ENCODE measurements at regions not wholly inside any gene's neighbourhood (a gene's known extent, or its start where the extent isn't known, plus 50 kb on each side); places are given as distances from the start of the nearest gene placed in this dataset.

- H3K4me3 ChIP-seq (ENCODE audit: low read length): no peak overlapping the region
- TF ChIP-seq CTCF (IDR thresholded peaks at IDR 0.05; ENCODE audit: insufficient read depth, low read depth, low read length, missing control alignments): no peak
- DNase-seq (ENCODE audit: low read depth): no peak
Measured at GRCh38 chr19:28966737-28967399, 246.1 kb downstream of the UQCRFS1 start.

GRCh38 chr19:28964500-28964899 lies 248.5 kb downstream of the UQCRFS1 start:
- TF ChIP-seq CTCF (IDR thresholded peaks at IDR 0.05; ENCODE audit: insufficient read depth, low read depth, low read length, missing control alignments): no peak
- DNase-seq (ENCODE audit: low read depth): no peak
- H3K4me3 ChIP-seq (ENCODE audit: low read length): no peak overlapping the region

GRCh38 chr19:28963486-28964250 lies 249.3 kb downstream of the UQCRFS1 start:
- no peak overlapping the region for H3K4me3 ChIP-seq (ENCODE audit: low read length)
- TF ChIP-seq CTCF (IDR thresholded peaks at IDR 0.05; ENCODE audit: insufficient read depth, low read depth, low read length, missing control alignments): no peak
- no peak for DNase-seq (ENCODE audit: low read depth)

GRCh38 chr19:28961772-28962500 lies 251.0 kb downstream of the UQCRFS1 start:
- no peak for TF ChIP-seq CTCF (IDR thresholded peaks at IDR 0.05; ENCODE audit: insufficient read depth, low read depth, low read length, missing control alignments)
- no peak overlapping the region for H3K4me3 ChIP-seq (ENCODE audit: low read length)
- DNase-seq (ENCODE audit: low read depth): no peak

GRCh38 chr19:28960986-28961705 lies 251.8 kb downstream of the UQCRFS1 start:
- no peak overlapping the region for H3K4me3 ChIP-seq (ENCODE audit: low read length)
- no peak for DNase-seq (ENCODE audit: low read depth)
- no peak for TF ChIP-seq CTCF (IDR thresholded peaks at IDR 0.05; ENCODE audit: insufficient read depth, low read depth, low read length, missing control alignments)

GRCh38 chr19:28960586-28960985 lies 252.4 kb downstream of the UQCRFS1 start:
- no peak for TF ChIP-seq CTCF (IDR thresholded peaks at IDR 0.05; ENCODE audit: insufficient read depth, low read depth, low read length, missing control alignments)
- DNase-seq (ENCODE audit: low read depth): no peak
- no peak overlapping the region for H3K4me3 ChIP-seq (ENCODE audit: low read length)

All from epithelial cell of esophagus (primary cell).